ENCODE measurements at regions not wholly inside any gene's neighbourhood (a gene's known extent, or its start where the extent isn't known, plus 50 kb on each side); places are given as distances from the start of the nearest gene placed in this dataset.

DNA sequence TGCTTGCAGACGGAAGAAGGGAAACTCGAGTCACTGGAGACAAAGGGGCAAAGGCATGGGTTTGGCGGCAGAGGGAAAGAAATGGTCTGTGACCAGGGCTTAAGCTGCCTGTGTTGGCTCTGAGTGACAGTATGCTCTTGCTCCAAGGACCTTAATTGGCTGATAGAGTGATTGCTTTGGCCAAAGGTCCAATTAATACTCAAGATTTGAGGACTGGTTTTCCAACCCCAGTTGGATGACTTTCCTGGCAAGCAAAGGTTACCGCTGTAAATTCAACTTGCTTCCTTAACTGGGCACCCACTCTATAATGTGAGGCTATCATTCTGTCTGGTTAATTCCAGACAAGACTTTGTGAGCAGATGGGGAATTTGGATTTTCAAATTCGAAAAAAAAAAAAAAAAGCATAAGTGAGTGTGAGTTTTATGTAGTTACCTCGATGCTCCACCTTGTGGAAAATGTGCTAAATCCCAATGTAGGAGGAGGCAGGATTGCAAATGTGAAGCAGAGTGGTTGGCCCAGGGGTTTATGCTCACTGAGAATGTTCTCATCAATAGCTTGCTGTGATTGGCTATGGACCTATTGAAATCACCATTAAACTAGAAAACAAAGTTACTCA, 150.7 kb upstream of the GMDS start:
- H3K27me3 ChIP-seq (ENCODE audit: control insufficient read depth, insufficient read depth, low read length, poor library complexity, severe bottlenecking) = no peaks in the 10 kb centered on the region
- H3K36me3 ChIP-seq (ENCODE audit: control insufficient read depth, insufficient read depth, low read length) = no peaks in the 10 kb centered on the region
- no peak overlapping the region for H3K4me3 ChIP-seq (ENCODE audit: insufficient read depth, low read depth, low read length)
- WGBS, 2 experiments = 90 to 91% methylated on average over 6 of the region's 6 CpGs
- no peaks in the 10 kb centered on the region for H3K9me3 ChIP-seq (ENCODE audit: control insufficient read depth, low read length)
- no peak overlapping the region for H3K27ac ChIP-seq (ENCODE audit: insufficient read depth, low read depth, low read length, poor library complexity, severe bottlenecking)
- no peaks in the 10 kb centered on the region for H3K4me1 ChIP-seq (ENCODE audit: control insufficient read depth, insufficient read depth, low read length)

- Histone ChIP-seq H3K4me3 (ENCODE audit: insufficient read depth, low read depth, low read length) (no peak overlapping the region), H3K9me3 (ENCODE audit: control insufficient read depth, low read length) (no peaks in the 10 kb centered on the region)
- WGBS, 2 experiments = 88 to 89% methylated on average over 11 of the region's 11 CpGs
Measured at GRCh38 chr6:2388554-2389324, 143.3 kb upstream of the GMDS start.

DNA sequence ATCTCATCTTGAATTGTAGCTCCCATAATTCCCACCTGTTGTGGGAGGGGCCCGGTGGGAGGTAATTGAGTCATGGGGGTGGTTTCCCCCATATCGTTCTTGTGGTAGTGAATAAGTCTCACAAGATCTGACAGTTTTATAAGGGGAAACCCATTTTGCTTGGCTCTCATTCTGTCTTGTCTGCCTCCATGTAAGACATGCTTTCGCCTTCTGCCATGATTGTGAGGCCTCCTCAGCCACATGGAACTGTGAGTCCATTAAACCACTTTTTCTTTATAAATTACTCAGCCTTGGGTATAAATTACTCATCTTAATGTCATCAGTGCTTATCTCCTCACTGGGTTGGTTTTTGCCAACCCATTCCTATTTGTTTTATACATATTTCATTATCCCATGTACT, 142.0 kb upstream of the GMDS start:
- Histone ChIP-seq H3K4me1 (ENCODE audit: control insufficient read depth, insufficient read depth, low read length) (no peaks in the 10 kb centered on the region), H3K9me3 (ENCODE audit: control insufficient read depth, low read length) (no peaks in the 10 kb centered on the region), H3K36me3 (ENCODE audit: control insufficient read depth, insufficient read depth, low read length) (no peaks in the 10 kb centered on the region), H3K27me3 (ENCODE audit: control insufficient read depth, insufficient read depth, low read length, poor library complexity, severe bottlenecking) (no peaks in the 10 kb centered on the region), H3K4me3 (ENCODE audit: insufficient read depth, low read depth, low read length) (no peak overlapping the region), H3K27ac (ENCODE audit: insufficient read depth, low read depth, low read length, poor library complexity, severe bottlenecking) (no peak overlapping the region)
- 96 to 98% methylated on average over 3 of the region's 3 CpGs for WGBS, 2 experiments

More at GRCh38 chr6:2388554-2389324, 143.3 kb upstream of the GMDS start:
- no peaks in the 10 kb centered on the region for H3K27me3 ChIP-seq (ENCODE audit: control insufficient read depth, insufficient read depth, low read length, poor library complexity, severe bottlenecking)
- H3K4me1 ChIP-seq (ENCODE audit: control insufficient read depth, insufficient read depth, low read length) = no peaks in the 10 kb centered on the region
- H3K36me3 ChIP-seq (ENCODE audit: control insufficient read depth, insufficient read depth, low read length) = no peaks in the 10 kb centered on the region
- H3K27ac ChIP-seq (ENCODE audit: insufficient read depth, low read depth, low read length, poor library complexity, severe bottlenecking) = no peak overlapping the region

GRCh38 chr6:2385471-2385983, 140.1 kb upstream of the GMDS start:
- no peaks in the 10 kb centered on the region for H3K9me3 ChIP-seq (ENCODE audit: control insufficient read depth, low read length)

DNA sequence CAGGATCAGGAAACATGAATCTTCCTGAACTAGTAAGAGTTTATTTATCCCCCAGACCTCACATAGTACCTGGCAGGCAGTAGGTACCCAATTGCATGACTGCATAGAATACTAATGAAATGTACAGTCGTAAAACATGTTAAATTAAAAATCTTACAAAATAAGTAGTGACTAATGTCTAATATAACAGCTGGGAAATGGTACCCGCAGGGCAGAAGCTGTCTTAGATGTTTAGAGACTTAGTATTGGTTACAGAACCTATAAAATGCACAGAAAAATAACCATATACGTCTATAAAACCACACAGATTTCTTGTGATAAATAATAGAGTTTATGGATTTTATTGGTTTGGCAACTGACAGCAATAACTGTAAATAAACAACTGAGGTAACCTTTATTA, 139.1 kb upstream of the GMDS start:
- no peak overlapping the region for H3K4me3 ChIP-seq (ENCODE audit: insufficient read depth, low read depth, low read length)
- no peaks in the 10 kb centered on the region for H3K36me3 ChIP-seq (ENCODE audit: control insufficient read depth, insufficient read depth, low read length)
- H3K27me3 ChIP-seq (ENCODE audit: control insufficient read depth, insufficient read depth, low read length, poor library complexity, severe bottlenecking) = no peaks in the 10 kb centered on the region
- no peaks in the 10 kb centered on the region for H3K9me3 ChIP-seq (ENCODE audit: control insufficient read depth, low read length)
- 100% methylated on average over 1 of the region's 3 CpGs; no CpG with 5 or more reads in 1 of the 2 experiments for WGBS, 2 experiments
- no peaks in the 10 kb centered on the region for H3K4me1 ChIP-seq (ENCODE audit: control insufficient read depth, insufficient read depth, low read length)
- H3K27ac ChIP-seq (ENCODE audit: insufficient read depth, low read depth, low read length, poor library complexity, severe bottlenecking) = no peak overlapping the region

More at GRCh38 chr6:2385471-2385983, 140.1 kb upstream of the GMDS start:
- Histone ChIP-seq H3K4me1 (ENCODE audit: control insufficient read depth, insufficient read depth, low read length) (no peaks in the 10 kb centered on the region), H3K27me3 (ENCODE audit: control insufficient read depth, insufficient read depth, low read length, poor library complexity, severe bottlenecking) (no peaks in the 10 kb centered on the region), H3K27ac (ENCODE audit: insufficient read depth, low read depth, low read length, poor library complexity, severe bottlenecking) (no peak overlapping the region), H3K36me3 (ENCODE audit: control insufficient read depth, insufficient read depth, low read length) (no peaks in the 10 kb centered on the region), H3K4me3 (ENCODE audit: insufficient read depth, low read depth, low read length) (no peak overlapping the region)
- WGBS, 2 experiments = 93 to 94% methylated on average over 5 to 9 of the region's 9 CpGs

DNA sequence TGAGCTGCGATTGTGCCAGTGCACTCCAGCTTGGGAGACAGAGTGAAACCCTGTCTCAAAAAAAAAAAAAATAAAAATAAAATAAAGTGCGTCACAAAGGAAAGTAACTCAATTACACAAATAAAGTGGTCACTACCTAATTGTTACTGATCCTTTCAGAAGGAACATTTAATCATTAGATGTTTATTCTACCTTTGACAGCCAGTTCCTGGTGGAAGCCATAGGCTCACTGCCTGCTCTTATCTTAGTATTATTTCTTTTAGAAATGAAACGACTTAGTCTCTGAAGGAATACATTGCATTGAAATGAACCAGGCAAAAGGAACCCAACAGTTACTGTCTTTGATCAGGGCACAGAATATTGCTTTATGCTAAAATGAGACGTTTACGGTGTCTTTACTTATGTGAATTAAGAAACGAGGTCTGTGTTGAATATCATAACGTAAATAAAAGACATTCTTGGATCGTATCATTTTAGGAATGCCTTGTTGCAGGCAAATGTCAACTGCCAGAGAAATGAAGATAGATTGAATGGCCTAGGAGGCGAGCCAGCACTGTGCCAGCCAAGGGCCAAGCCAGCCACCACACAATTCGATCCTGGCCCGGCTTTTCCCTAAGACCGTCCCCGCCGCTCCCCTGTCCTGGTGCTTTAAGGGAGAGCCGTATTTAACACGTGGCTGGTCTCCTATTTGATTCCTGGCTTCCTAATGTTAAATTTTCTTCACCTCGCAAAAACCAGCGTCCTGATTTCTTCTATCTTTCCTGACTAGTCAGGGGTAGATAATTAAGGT, 136.7 kb upstream of the GMDS start:
- WGBS, 2 experiments = 89 to 92% methylated on average over 18 of the region's 18 CpGs
- Histone ChIP-seq H3K4me1 (ENCODE audit: control insufficient read depth, insufficient read depth, low read length) (no peaks in the 10 kb centered on the region), H3K27me3 (ENCODE audit: control insufficient read depth, insufficient read depth, low read length, poor library complexity, severe bottlenecking) (no peaks in the 10 kb centered on the region), H3K4me3 (ENCODE audit: insufficient read depth, low read depth, low read length) (no peak overlapping the region), H3K27ac (ENCODE audit: insufficient read depth, low read depth, low read length, poor library complexity, severe bottlenecking) (no peak overlapping the region), H3K36me3 (ENCODE audit: control insufficient read depth, insufficient read depth, low read length) (no peaks in the 10 kb centered on the region), H3K9me3 (ENCODE audit: control insufficient read depth, low read length) (no peaks in the 10 kb centered on the region)

DNA sequence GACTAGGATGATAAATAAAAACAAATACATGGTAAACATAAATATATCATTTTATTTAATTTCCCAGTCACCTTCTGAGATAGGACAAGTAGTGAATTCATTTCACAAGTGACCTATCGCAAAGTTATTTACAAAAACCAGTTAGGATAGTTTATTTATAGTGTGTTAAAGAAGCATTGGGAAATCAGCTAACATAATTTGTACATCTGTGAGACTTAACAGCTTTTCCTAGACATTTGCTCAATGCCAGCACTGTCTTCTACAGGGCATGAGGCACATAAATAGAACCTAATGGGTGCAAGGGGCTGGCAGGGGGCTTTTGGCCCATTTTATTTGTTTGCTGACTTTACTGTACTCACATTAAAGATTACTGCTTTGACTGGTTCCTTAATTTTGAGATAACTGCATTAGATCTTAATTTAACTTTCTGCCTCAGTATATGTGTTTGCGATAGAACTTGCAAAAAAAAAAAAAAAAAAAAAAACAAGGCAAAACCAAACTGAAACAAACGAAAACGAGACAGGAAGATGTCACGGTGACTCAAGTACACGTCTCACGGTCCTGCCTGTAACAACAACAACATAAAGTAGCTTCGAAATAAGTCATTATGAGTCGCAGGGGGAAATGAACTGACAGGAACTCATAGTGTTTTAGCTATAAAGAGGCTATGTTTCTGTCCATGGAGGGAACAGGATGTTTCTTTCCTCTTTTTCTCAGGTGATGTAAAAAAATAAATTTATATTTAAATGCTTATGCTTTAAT, 133.7 kb upstream of the GMDS start:
- Histone ChIP-seq H3K9me3 (ENCODE audit: control insufficient read depth, low read length) (no peaks in the 10 kb centered on the region), H3K36me3 (ENCODE audit: control insufficient read depth, insufficient read depth, low read length) (no peaks in the 10 kb centered on the region), H3K27me3 (ENCODE audit: control insufficient read depth, insufficient read depth, low read length, poor library complexity, severe bottlenecking) (no peaks in the 10 kb centered on the region), H3K4me1 (ENCODE audit: control insufficient read depth, insufficient read depth, low read length) (no peaks in the 10 kb centered on the region), H3K4me3 (ENCODE audit: insufficient read depth, low read depth, low read length) (no peak overlapping the region), H3K27ac (ENCODE audit: insufficient read depth, low read depth, low read length, poor library complexity, severe bottlenecking) (no peak overlapping the region)
- WGBS, 2 experiments = 83 to 88% methylated on average over 9 of the region's 9 CpGs

DNA sequence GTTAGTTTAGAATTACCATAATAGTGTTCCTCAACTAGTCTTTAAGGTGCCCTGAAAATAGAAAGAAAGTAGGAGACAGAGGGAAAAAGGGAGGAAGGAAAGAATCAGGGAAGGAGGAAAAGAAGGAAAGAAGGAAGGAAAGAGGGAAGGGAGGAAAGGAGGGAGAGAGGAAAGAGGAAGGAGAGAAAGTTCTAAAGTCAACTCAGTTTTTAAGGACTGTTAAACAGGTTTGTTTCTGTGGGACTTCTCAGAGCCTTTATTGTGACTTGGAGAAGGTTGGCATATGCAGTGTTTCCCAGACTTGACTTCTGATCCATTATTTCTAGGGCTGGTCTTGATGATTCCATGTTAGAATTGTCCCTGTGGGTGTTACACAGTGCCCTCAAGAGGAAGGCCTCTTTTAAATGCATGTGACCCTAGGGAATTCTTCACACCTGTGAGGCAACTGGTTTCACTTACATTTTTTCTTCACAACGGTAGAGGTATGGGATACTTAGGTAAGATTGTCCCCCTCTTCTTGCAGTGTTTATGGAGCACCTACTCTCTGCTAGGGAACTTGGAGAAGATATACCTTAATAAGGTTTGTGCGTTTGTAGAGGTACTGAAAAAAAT, 132.7 kb upstream of the GMDS start:
- H3K4me1 ChIP-seq (ENCODE audit: control insufficient read depth, insufficient read depth, low read length) = no peaks in the 10 kb centered on the region
- WGBS, 2 experiments = 86 to 91% methylated on average over 2 of the region's 2 CpGs
- no peaks in the 10 kb centered on the region for H3K27me3 ChIP-seq (ENCODE audit: control insufficient read depth, insufficient read depth, low read length, poor library complexity, severe bottlenecking)
- H3K36me3 ChIP-seq (ENCODE audit: control insufficient read depth, insufficient read depth, low read length) = no peaks in the 10 kb centered on the region
- no peaks in the 10 kb centered on the region for H3K9me3 ChIP-seq (ENCODE audit: control insufficient read depth, low read length)
- no peak overlapping the region for H3K27ac ChIP-seq (ENCODE audit: insufficient read depth, low read depth, low read length, poor library complexity, severe bottlenecking)
- H3K4me3 ChIP-seq (ENCODE audit: insufficient read depth, low read depth, low read length) = no peak overlapping the region

GRCh38 chr6:2376429-2377355, 131.3 kb upstream of the GMDS start:
- Histone ChIP-seq H3K36me3 (ENCODE audit: control insufficient read depth, insufficient read depth, low read length) (no peaks in the 10 kb centered on the region), H3K9me3 (ENCODE audit: control insufficient read depth, low read length) (no peaks in the 10 kb centered on the region), H3K27ac (ENCODE audit: insufficient read depth, low read depth, low read length, poor library complexity, severe bottlenecking) (no peak overlapping the region), H3K4me3 (ENCODE audit: insufficient read depth, low read depth, low read length) (no peak overlapping the region), H3K4me1 (ENCODE audit: control insufficient read depth, insufficient read depth, low read length) (no peaks in the 10 kb centered on the region), H3K27me3 (ENCODE audit: control insufficient read depth, insufficient read depth, low read length, poor library complexity, severe bottlenecking) (no peaks in the 10 kb centered on the region)
- 86 to 87% methylated on average over 19 of the region's 19 CpGs for WGBS, 2 experiments
